H9 (cell line): ENCODE measurements at regions not wholly inside any gene's neighbourhood (a gene's known extent, or its start where the extent isn't known, plus 50 kb on each side); places are given as distances from the start of the nearest gene placed in this dataset.

Experiments used
- DNase-seq: peaks from one replicate; pipeline ENCODE4 v3.0.0-alpha.2; 2017
- H2AFZ ChIP-seq: one replicate; pipeline ENCODE4 v1.6.1; 2013; ENCODE audit warnings: mild to moderate bottlenecking, low read length, control low read depth, moderate library complexity
- H2AK5ac ChIP-seq: 2 replicates; pipeline ENCODE4 v1.6.1; 2013; ENCODE audit warnings: low read length, control low read depth, mixed read lengths; ENCODE audit not compliant: insufficient read length
- H2BK120ac ChIP-seq: one replicate; pipeline ENCODE4 v1.6.1; 2013; ENCODE audit warnings: low read depth, mild to moderate bottlenecking, low read length, control low read depth, inconsistent platforms; ENCODE audit not compliant: poor library complexity, severe bottlenecking
- H2BK12ac ChIP-seq: 2 replicates; pipeline ENCODE4 v1.6.1; 2013; ENCODE audit warnings: low read length, control low read depth, mixed read lengths, low read depth; ENCODE audit not compliant: insufficient read length
- H2BK15ac ChIP-seq: 2 replicates; pipeline ENCODE4 v1.6.1; 2013; ENCODE audit warnings: low read depth, low read length, control low read depth
- H2BK20ac ChIP-seq: one replicate; pipeline ENCODE4 v1.6.1; 2013; ENCODE audit warnings: low read depth, mild to moderate bottlenecking, low read length, control low read depth, inconsistent platforms; ENCODE audit not compliant: poor library complexity, severe bottlenecking
- H2BK5ac ChIP-seq: 2 replicates; pipeline ENCODE4 v1.6.1; 2013; ENCODE audit warnings: low read length, control low read depth, mixed read lengths; ENCODE audit not compliant: insufficient read length
- H3K14ac ChIP-seq: 2 replicates; pipeline ENCODE4 v1.6.1; 2013; ENCODE audit warnings: low read length, control low read depth; ENCODE audit not compliant: insufficient read depth
- H3K18ac ChIP-seq: 2 replicates; pipeline ENCODE4 v1.6.1; 2013; ENCODE audit warnings: low read depth, mild to moderate bottlenecking, mixed read lengths, low read length, control low read depth; ENCODE audit not compliant: insufficient read length
- H3K23ac ChIP-seq: 2 replicates; pipeline ENCODE4 v1.6.1; 2013; ENCODE audit warnings: low read length, control low read depth, mixed read lengths, low read depth; ENCODE audit not compliant: insufficient read length
- H3K23me2 ChIP-seq: 2 replicates; pipeline ENCODE4 v1.6.1; 2013; ENCODE audit warnings: low read depth, mild to moderate bottlenecking, mixed read lengths, low read length, control low read depth; ENCODE audit not compliant: insufficient read length, poor library complexity, severe bottlenecking
- H3K27ac ChIP-seq: 2 replicates; pipeline ENCODE4 v1.5.1; 2013; ENCODE audit warnings: low read length, control low read depth, mixed read lengths, low read depth; ENCODE audit not compliant: insufficient read length
- H3K27me3 ChIP-seq: 2 replicates; pipeline ENCODE4 v1.6.1; 2013; ENCODE audit warnings: low read length, control low read depth, inconsistent platforms; ENCODE audit not compliant: insufficient read depth
- H3K4ac ChIP-seq: 2 replicates; pipeline ENCODE4 v1.6.1; 2013; ENCODE audit warnings: low read depth, mild to moderate bottlenecking, control low read depth, inconsistent platforms, low read length, moderate library complexity
- H3K4me1 ChIP-seq: 2 replicates; pipeline ENCODE4 v1.6.1; 2013; ENCODE audit warnings: low read length, control low read depth, inconsistent platforms; ENCODE audit not compliant: insufficient read depth
- H3K4me2 ChIP-seq: 2 replicates; pipeline ENCODE4 v1.6.1; 2013; ENCODE audit warnings: low read length, control low read depth, mixed read lengths; ENCODE audit not compliant: insufficient read length, insufficient read depth
- H3K56ac ChIP-seq: 2 replicates; pipeline ENCODE4 v1.6.1; 2013; ENCODE audit warnings: low read depth, mild to moderate bottlenecking, mixed read lengths, low read length, control low read depth; ENCODE audit not compliant: insufficient read length
- H3K79me1 ChIP-seq: 2 replicates; pipeline ENCODE4 v1.6.1; 2013; ENCODE audit warnings: low read depth, mild to moderate bottlenecking, moderate library complexity, low read length, control low read depth, inconsistent platforms; ENCODE audit not compliant: insufficient read depth, poor library complexity, severe bottlenecking
- H3K79me2 ChIP-seq: 2 replicates; pipeline ENCODE4 v1.6.1; 2013; ENCODE audit warnings: low read length, control low read depth, inconsistent platforms; ENCODE audit not compliant: insufficient read depth
- H3K9ac ChIP-seq: 2 replicates; pipeline ENCODE4 v1.6.1; 2013; ENCODE audit warnings: low read length, control low read depth, mixed read lengths; ENCODE audit not compliant: insufficient read length; ENCODE audit errors: extremely low read depth
- H3K9me3 ChIP-seq: one replicate; pipeline ENCODE4 v1.6.1; 2013; ENCODE audit warnings: low read depth, low read length, inconsistent platforms; ENCODE audit not compliant: control insufficient read depth
- H3T11ph ChIP-seq: one replicate; pipeline ENCODE4 v1.6.1; 2013; ENCODE audit warnings: mild to moderate bottlenecking, low read length, control low read depth, inconsistent platforms
- H4K20me1 ChIP-seq: one replicate; pipeline ENCODE4 v1.6.1; 2013; ENCODE audit not compliant: control insufficient read depth, insufficient read length, insufficient read depth
- H4K5ac ChIP-seq: 2 replicates; pipeline ENCODE4 v1.6.1; 2013; ENCODE audit warnings: low read depth, mild to moderate bottlenecking, mixed read lengths, low read length, control low read depth; ENCODE audit not compliant: insufficient read length
- H4K8ac ChIP-seq: replicated peaks from 2 replicates; pipeline ENCODE4 v1.6.1; 2013; ENCODE audit warnings: low read length, control low read depth, mixed read lengths, low read depth; ENCODE audit not compliant: insufficient read length
- H4K91ac ChIP-seq: 2 replicates; pipeline ENCODE4 v1.6.1; 2013; ENCODE audit warnings: low read depth, mild to moderate bottlenecking, moderate library complexity, mixed read lengths, low read length, control low read depth; ENCODE audit not compliant: insufficient read length
- H3K27ac Mint-ChIP-seq, 3 experiments: 2 replicates in 2 of 3; 3 replicates in 1 of 3; pipeline ENCODE4 v1.8.0; 2020 to 2021; ENCODE audit warnings: mixed read lengths in 3 of 3, mild to moderate bottlenecking in 1 of 3, moderate library complexity in 1 of 3
- H3K27me3 Mint-ChIP-seq: 2 replicates; pipeline ENCODE4 v1.8.0; 2021; ENCODE audit warnings: low read depth, mild to moderate bottlenecking, moderate library complexity, mixed read lengths
- H3K36me3 Mint-ChIP-seq, 3 experiments: 2 replicates in 2 of 3; 3 replicates in 1 of 3; pipeline ENCODE4 v1.8.0; 2020 to 2021; ENCODE audit warnings: low read depth in 3 of 3, mixed read lengths in 3 of 3; ENCODE audit not compliant: insufficient read depth in 1 of 3
- H3K4me1 Mint-ChIP-seq, 2 experiments: 2 replicates each; pipeline ENCODE4 v1.8.0; 2020; ENCODE audit warnings: mixed read lengths in 2 of 2
- H3K4me3 Mint-ChIP-seq, 2 experiments: 2 replicates in 1 of 2; 3 replicates in 1 of 2; pipeline ENCODE4 v1.8.0; 2020 to 2021; ENCODE audit warnings: mild to moderate bottlenecking in 2 of 2, mixed read lengths in 2 of 2, moderate library complexity in 1 of 2
- H3K9me3 Mint-ChIP-seq, 2 experiments: 2 replicates in 1 of 2; 3 replicates in 1 of 2; pipeline ENCODE4 v1.8.0; 2020; ENCODE audit warnings: mild to moderate bottlenecking in 2 of 2, mixed read lengths in 2 of 2, moderate library complexity in 1 of 2
- CTCF ChIP-seq: fragments of 200-600 bp; sonication (generic); conservative IDR thresholded peaks from 3 replicates; pipeline ENCODE4 v1.8.0; 2021; ENCODE audit warnings: antibody characterized with exemption, mild to moderate bottlenecking

- Histone ChIP-seq H3K27ac (no peak overlapping the region), H3K4me1 (no peaks in the 10 kb centered on the region), H2BK20ac (no peak overlapping the region), H3K14ac (no peak overlapping the region), H2BK120ac (no peak overlapping the region), H3K9me3 (no peaks in the 10 kb centered on the region), H2BK12ac (no peak overlapping the region), H3K4me2 (no peak overlapping the region), H2AFZ (no peak overlapping the region), H3K9ac (no peak overlapping the region), H2BK5ac (no peak overlapping the region), H4K20me1 (no peaks in the 10 kb centered on the region), H3K79me1 (no peaks in the 10 kb centered on the region), H3K4ac (no peak overlapping the region), H3T11ph (no peak overlapping the region), H3K23ac (no peak overlapping the region), H3K27me3 (no peaks in the 10 kb centered on the region), H4K5ac (no peak overlapping the region), H2AK5ac (no peak overlapping the region), H3K18ac (no peak overlapping the region), H3K56ac (no peak overlapping the region), H3K23me2 (no peaks in the 10 kb centered on the region), H2BK15ac (no peak overlapping the region), H4K91ac (no peak overlapping the region), H3K79me2 (no peaks in the 10 kb centered on the region), H4K8ac (no peak overlapping the region)
- Mint-ChIP-seq H3K27me3 (peaks cover 16% of the 10 kb centered on the region), H3K9me3 (no peaks in the 10 kb centered on the region), H3K36me3 (no peaks in the 10 kb centered on the region; a peak in 1 of 7 replicates), H3K27ac (no peak overlapping the region), H3K4me1 (peaks cover 9 to 14% of the 10 kb centered on the region in 2 experiments), H3K4me3 (no peak overlapping the region)
- no peak for DNase-seq
- no peak for TF ChIP-seq CTCF
Observed at GRCh38 chr14:66240105-66240504, 246.1 kb upstream of the CCDC196 start.
